ELR (cell line): ENCODE measurements at regions not wholly inside any gene's neighbourhood (a gene's known extent, or its start where the extent isn't known, plus 50 kb on each side); places are given as distances from the start of the nearest gene placed in this dataset.

Experiments used
- DNase-seq: peaks from one replicate; pipeline ENCODE4 v3.0.0-alpha.2; 2015; ENCODE audit warnings: low read depth

DNA sequence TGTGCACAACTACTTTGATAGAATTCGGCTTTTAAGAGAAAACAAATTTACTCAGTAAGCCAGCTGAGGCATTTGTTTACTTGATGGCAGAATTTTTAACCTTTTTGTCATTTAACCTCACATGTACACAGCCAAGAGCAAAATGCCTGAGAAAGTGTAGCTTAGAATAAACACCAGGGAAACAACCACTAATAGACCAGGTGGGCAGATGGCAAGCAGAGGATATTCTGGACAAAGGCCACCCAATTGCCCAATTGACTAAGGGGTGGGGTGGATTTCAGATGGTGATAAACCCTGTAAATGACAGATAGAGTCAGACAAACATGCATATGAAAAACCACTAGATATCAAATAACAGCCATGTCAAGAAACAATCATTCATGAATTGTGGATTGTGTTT lies 190.7 kb upstream of the FBXL4 start:
- DNase-seq = no peak

DNA sequence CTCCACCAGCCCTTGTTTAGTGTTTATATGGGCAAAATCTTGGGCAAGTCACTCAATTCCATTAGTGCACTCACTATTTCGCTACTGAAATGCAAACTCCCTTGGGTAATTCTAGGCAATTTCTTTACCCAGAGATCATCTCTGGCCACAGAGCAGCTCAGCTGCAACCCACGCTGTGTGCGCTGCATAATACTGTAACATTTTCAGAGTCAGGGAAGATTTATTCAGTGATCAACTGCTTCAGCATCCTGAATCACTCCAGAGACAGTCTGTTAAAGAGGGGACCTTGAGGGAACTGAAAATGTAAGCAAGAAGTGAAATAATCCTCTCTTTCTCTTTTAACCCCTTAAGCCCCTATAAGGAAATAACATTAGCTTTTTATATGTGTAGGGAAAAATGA lies 189.6 kb upstream of the FBXL4 start:
- no peak for DNase-seq

DNA sequence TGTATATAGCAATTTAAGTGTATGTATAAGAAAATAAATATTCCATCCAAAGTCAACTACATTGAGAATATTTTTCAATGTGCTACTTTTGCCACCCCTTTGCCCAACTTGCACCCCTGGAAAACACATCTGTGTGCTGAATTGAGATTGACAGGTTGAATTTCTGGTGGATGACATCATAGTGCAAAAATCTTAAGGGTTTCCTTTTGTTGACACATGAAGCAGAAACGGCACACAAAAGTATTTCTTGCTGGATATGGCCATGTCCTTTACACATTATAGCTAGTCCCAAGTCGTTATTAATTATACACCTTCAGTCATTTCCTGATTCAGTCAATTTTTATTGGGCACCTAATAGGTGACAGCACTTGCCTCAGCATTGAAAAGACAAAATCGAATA lies 188.7 kb upstream of the FBXL4 start:
- DNase-seq = no peak

DNA sequence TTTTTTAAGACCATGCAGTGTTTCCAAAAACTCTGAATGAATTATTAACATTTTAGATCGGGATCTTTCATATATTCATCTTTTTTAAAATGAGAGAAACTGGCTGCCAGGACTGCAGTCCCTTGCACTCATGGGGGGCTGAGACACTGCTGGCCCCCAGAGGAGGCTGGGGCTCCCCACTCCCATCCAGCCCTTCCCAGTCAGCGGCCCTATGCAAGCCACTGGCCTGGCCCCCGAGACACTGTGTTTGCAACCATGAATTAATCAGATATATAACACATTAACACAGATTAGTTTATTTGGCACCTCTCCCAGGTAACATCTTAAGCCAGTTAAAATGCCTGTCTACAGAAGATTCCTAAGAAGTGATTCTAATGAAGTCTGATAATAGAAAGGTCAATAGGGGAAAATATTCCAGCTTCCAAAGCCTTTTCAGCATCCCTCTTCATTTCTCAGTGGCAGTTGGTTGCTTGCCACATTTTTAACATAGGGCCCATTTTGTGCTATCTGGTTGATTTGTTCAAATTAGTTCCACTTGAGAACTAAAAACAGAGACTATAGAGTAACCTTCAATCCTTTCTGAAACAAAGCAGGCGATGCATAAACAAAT lies 184.4 kb upstream of the FBXL4 start:
- no peak for DNase-seq

- peak; percentile 17 for DNase-seq
Measured at GRCh38 chr6:99130897-99131873, 183.4 kb upstream of the FBXL4 start.

GRCh38 chr6:99129835-99130234 lies 182.1 kb upstream of the FBXL4 start:
- DNase-seq = no peak

- DNase-seq = no peak
Measured at GRCh38 chr6:99121748-99122147, 174.0 kb upstream of the FBXL4 start.

DNA sequence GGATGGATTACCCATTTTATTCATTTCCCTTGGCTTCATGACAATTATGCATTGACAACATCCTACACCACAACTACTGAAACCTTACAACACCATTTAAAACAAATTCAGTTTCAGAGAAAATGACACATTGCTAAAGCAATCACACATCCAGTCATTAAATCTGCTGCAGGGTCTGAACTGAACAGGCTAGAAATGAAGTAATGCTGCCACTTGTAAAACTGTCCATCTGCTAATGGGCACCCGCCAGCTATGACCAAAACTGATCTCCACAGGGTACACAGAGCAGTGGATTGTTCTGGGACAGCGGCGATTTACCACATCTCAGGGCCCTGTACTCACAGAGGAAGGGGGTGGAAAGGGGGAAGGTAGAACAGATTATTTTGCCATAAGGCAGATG lies 172.9 kb upstream of the FBXL4 start:
- DNase-seq = no peak

- DNase-seq = peak; percentile 68
Measured at GRCh38 chr6:99119109-99120031, 171.6 kb upstream of the FBXL4 start.

DNA sequence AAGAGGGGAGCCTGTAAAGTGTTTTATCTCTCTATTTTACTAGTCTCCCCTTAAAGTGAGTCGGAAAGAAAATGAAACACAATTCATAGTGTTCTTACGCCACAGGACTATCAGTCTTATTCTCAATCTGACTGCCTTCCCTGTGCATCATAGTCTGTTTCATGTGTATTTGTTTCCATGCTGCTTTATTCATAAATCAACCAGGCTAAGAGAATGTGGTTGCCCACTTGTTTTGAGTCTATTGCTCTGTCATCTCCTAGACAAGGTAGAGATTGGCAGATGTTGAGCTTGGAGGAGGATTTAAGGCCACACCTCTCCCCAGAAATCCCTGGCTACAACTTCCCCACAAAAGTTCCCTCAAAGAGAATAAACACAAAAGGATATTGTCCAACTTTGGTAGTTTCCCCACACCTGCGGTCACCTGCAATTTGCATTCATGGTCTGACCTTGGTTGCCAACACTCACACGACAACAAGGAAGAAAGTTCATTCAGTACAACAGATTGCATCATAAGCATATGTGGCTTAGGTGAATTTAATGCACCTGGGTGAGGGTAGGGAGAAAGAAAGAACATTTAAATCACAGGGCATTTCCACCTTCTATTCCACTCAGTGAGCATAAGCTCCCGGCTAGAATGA lies 167.1 kb upstream of the FBXL4 start:
- DNase-seq = no peak

- no peak for DNase-seq
Measured at GRCh38 chr6:99111590-99111989, 163.8 kb upstream of the FBXL4 start.

DNA sequence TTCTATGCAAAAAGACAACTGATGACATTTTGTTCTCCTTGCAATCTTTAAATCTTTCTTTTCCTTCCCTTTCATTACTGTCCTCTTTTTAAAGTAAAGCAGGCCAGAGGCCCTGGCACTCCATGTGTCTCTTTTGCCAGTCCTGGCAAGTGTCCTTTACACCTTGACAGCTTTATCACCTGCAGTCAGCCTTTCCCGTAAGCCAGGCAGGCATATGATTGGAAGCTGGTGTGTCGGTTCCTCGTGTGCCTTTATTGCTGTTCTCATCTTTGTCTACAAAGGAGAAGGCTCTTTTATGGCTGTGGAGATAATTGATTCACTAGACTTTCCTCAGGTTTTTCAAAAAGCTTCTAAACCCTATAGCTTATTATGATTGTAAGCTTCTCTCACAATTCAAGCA lies 162.3 kb upstream of the FBXL4 start:
- no peak for DNase-seq

DNA sequence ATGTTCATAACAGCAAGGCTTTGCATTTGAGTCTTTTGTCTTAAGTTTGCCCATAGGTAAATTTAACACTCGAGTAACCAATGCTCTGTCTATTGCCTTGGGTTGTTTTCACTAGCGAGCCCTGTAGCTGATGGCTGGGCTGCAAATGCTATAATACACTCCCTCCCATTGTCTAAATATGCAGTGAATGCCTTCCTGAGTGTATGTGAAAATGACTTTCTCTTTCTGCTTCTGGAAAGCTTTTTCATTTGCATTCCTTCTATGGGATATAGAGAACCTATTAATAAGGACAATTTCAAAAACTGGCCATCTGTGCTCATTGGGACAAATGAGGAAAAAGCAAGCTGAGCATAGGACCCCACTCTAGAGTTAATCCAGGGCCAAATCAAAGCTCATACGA lies 156.5 kb upstream of the FBXL4 start:
- no peak for DNase-seq

DNA sequence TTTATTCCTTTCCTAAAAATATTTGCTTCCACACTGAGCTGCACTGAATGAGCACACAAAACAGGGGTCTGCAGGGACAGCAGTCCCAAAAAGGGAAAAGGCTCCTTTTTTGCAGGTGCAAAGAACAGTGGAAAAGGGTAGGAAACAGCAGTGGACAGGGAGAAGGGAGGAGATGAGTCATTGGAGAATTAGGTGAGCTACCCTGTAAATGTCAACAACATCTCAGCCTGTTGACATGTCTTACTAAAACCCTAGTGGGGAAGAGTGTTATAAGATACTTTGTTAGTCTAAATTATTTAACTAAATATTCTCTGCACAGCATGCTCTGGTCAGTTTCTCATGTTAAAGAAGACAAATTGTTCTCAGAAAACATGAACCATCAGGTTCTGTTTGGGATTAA lies 151.5 kb upstream of the FBXL4 start:
- DNase-seq = peak; percentile 1

GRCh38 chr6:99096170-99096569 lies 148.4 kb upstream of the FBXL4 start:
- no peak for DNase-seq

DNA sequence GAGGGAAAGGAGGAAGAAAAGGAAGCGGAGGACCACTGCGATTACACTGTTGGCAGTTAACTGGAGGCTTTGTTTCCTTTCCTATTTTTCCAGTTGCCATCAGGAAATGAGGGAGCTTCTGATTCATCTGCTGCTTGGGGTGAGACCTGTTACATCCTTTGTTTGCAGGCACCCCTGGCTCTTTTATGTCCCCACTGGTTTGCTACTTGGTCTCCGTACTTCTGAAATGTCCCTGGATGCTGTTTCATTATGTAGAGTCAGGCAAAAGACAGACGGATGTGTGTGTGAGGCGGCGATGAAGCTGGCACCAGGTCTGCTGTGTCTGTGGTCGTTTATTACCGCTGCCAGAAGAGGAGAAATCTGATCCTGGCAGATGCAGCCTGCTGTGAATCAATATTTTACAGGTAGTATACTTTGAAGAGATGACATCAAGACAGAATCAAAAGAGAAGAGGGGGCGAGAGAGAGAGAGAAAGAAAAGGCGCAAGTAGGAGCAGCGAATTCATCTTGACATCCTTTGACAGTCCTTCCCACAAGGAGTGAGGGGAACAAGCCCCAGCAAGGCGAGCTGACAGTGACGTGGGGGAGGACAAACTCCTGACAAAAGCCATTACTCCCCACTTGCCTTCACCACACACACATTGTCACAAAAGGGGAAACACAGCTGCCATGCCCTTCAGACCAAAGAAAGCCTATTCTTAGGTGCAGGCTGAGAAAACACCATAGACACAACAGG lies 145.9 kb upstream of the FBXL4 start:
- no peak for DNase-seq

DNA sequence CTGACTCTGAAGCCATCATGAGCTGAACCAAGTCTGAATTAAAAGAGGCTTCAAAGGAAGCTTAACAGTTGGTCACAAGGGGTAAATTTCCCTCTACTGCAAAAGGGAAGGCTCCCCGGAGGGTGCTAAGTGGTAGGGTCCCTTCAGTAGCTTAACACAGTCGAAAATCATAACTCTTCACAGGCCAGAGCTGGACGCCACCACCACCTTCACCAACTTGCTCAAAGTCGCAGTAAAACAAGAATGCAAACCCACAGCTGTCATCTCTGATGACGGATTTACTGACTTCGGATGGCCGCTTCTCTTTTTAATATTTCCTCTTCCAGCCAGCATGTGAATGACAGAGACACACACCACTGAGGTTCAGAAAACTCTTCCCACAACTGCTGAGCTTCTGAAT lies 144.7 kb upstream of the FBXL4 start:
- DNase-seq = no peak

- no peak for DNase-seq
Measured at GRCh38 chr6:99091985-99092384, 144.2 kb upstream of the FBXL4 start.

GRCh38 chr6:99080191-99080590 lies 132.4 kb upstream of the FBXL4 start:
- DNase-seq = no peak

- DNase-seq = no peak
Measured at GRCh38 chr6:99079058-99079457, 131.3 kb upstream of the FBXL4 start.

- DNase-seq = no peak
Measured at GRCh38 chr6:99073223-99073622, 125.5 kb upstream of the FBXL4 start.
